GM18526 (cell line): ENCODE measurements at regions not wholly inside any gene's neighbourhood (a gene's known extent, or its start where the extent isn't known, plus 50 kb on each side); places are given as distances from the start of the nearest gene placed in this dataset.
A peak's percentile ranks its signal among the peaks of the same experiment; 100 is the strongest.

Source experiments
- POLR2A ChIP-seq: IDR thresholded peaks from 3 replicates; pipeline ENCODE4 v1.6.1; 2011; ENCODE audit not compliant: insufficient read length; ENCODE audit errors: extremely low read depth

GRCh38 chrX:74018253-74018652, 165.7 kb upstream of the XIST start:
- TF ChIP-seq POLR2A = no peak

GRCh38 chrX:74015379-74016019, 163.0 kb upstream of the XIST start:
- no peak for TF ChIP-seq POLR2A

- no peak for TF ChIP-seq POLR2A
These were observed 156.5 kb upstream of the XIST start for GRCh38 chrX:74009041-74009440.

- no peak for TF ChIP-seq POLR2A
These were observed 139.5 kb upstream of the XIST start for GRCh38 chrX:73992019-73992418.

- no peak for TF ChIP-seq POLR2A
These were observed 134.7 kb upstream of the XIST start for GRCh38 chrX:73987166-73987565.

- TF ChIP-seq POLR2A = no peak
These were observed 127.1 kb upstream of the XIST start for GRCh38 chrX:73979551-73980131.

GRCh38 chrX:73977542-73978169, 125.1 kb upstream of the XIST start:
- TF ChIP-seq POLR2A = no peak

GRCh38 chrX:73965833-73966232, 113.3 kb upstream of the XIST start:
- TF ChIP-seq POLR2A = no peak

GRCh38 chrX:73964579-73964978, 112.1 kb upstream of the XIST start:
- TF ChIP-seq POLR2A = no peak

GRCh38 chrX:73963682-73964081, 111.2 kb upstream of the XIST start:
- TF ChIP-seq POLR2A = no peak

GRCh38 chrX:73962948-73963347, 110.4 kb upstream of the XIST start:
- no peak for TF ChIP-seq POLR2A

GRCh38 chrX:73944563-73944908, 92.0 kb upstream of the XIST start:
- no peak for TF ChIP-seq POLR2A

GRCh38 chrX:73943693-73944562, 91.4 kb upstream of the XIST start:
- TF ChIP-seq POLR2A = peak; percentile 87

- no peak for TF ChIP-seq POLR2A
These were observed 88.5 kb upstream of the XIST start for GRCh38 chrX:73940893-73941470.

GRCh38 chrX:73932522-73932921, 80.0 kb upstream of the XIST start:
- TF ChIP-seq POLR2A = no peak
